ENCODE measurements at regions not wholly inside any gene's neighbourhood (a gene's known extent, or its start where the extent isn't known, plus 50 kb on each side); places are given as distances from the start of the nearest gene placed in this dataset.

DNA sequence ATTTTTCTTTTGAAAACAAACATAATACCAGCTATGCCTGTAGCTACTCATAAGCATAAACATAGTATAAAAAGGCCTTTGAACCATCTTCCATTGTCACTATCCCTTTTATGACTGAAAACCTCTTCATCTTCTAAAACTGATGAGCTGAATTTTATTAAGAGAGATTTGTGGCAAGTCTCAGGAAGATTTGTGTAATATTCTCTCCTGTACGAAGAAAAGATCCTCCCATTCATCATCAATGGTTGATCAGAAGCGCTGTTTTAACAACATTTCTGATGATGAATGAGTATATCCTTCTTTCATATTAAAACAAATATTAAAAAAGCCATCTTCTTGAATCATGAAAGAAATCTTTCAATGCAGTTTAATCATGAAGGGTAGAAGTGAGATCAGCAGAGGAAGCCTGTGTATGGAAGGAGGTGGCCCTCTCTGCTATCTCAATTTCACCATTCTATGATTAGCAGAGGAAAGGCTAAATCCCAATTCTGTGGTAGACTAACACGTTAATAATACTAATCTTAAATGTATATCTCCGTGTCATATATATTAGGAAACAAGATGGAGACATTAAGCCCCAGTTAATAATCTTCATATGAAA, 430.2 kb downstream of the FRK start:
- TF ChIP-seq POLR2A (IDR thresholded peaks at IDR 0.05; ENCODE audit: low read length) (no peak), GATA1 (IDR thresholded peaks at IDR 0.05; ENCODE audit: low read depth, low read length) (no peak)
